ENCODE measurements at regions not wholly inside any gene's neighbourhood (a gene's known extent, or its start where the extent isn't known, plus 50 kb on each side); places are given as distances from the start of the nearest gene placed in this dataset.

DNA sequence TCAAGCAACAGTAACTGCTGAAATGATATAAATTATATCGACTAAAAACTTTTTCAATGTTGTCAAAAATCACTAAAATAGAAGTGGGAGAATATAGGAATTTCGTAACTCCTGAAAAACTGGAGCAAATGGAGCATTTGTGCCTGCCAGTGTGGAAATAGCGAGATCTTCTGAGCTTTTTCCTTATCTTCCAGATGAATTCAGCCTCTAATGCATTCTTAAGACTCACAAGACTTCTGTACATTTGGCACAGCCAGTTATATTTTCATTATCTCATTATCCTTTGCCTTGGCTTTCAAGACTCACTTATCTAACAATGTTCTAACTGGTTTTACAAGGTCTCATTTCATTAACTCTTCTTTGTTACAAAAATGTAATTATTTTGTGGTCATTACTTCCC lies 252.4 kb downstream of the GXYLT1 start:
- Histone ChIP-seq H3K27me3 (ENCODE audit: control insufficient read depth, insufficient read depth, low read length) (no peaks in the 10 kb centered on the region), H2BK5ac (ENCODE audit: low read depth, low read length, poor library complexity, severe bottlenecking) (no peak overlapping the region), H3K9ac (ENCODE audit: low read depth, low read length) (no peak overlapping the region), H3K79me1 (ENCODE audit: low read depth in 1 of 2, low read length in 2 of 2) (no peaks in the 10 kb centered on the region), H2BK15ac (ENCODE audit: low read depth, low read length) (no peak overlapping the region), H3K4me3 (ENCODE audit: insufficient read depth, low read depth, low read length) (no peak overlapping the region), H2AK5ac (ENCODE audit: low read depth, low read length) (no peak overlapping the region), H3K4me1 (ENCODE audit: control insufficient read depth, insufficient read depth, low read length) (no peaks in the 10 kb centered on the region), H3K56ac (ENCODE audit: extremely low read depth, insufficient read depth, low read length) (no peak overlapping the region), H2AK9ac (replicated peaks; ENCODE audit: low read depth, low read length, poor library complexity) (no peak overlapping the region), H2BK20ac (ENCODE audit: low read depth, low read length) (no peak overlapping the region), H3K27ac (ENCODE audit: insufficient read depth, low read length) (no peak overlapping the region), H3K9me1 (ENCODE audit: insufficient read depth, low read length) (no peaks in the 10 kb centered on the region), H2BK120ac (ENCODE audit: low read depth, low read length) (no peak overlapping the region), H4K5ac (ENCODE audit: low read depth, low read length) (no peak overlapping the region), H3K14ac (replicated peaks; ENCODE audit: low read depth, low read length) (no peak overlapping the region), H3K9me3 (ENCODE audit: control insufficient read depth, insufficient read depth, low read length) (no peaks in the 10 kb centered on the region), H3K4me2 (ENCODE audit: low read depth, low read length) (no peak overlapping the region), H3K4ac (ENCODE audit: low read depth, low read length) (no peak overlapping the region), H2AFZ (replicated peaks; ENCODE audit: low read length, poor library complexity) (no peak overlapping the region), H3K23ac (ENCODE audit: low read depth, low read length) (no peak overlapping the region), H4K91ac (ENCODE audit: insufficient read depth, low read depth, low read length) (no peak overlapping the region), H3K18ac (ENCODE audit: low read depth, low read length) (no peak overlapping the region), H4K20me1 (ENCODE audit: insufficient read depth, low read length) (no peaks in the 10 kb centered on the region), H3K36me3 (ENCODE audit: control insufficient read depth, insufficient read depth, low read length) (no peaks in the 10 kb centered on the region), H4K8ac (ENCODE audit: low read depth in 2 of 2, low read length in 2 of 2) (no peak overlapping the region)
- CTCF ChIA-PET: no interaction called here
- WGBS, 2 experiments (ENCODE audit: extremely low coverage in 2 of 2, insufficient read length in 1 of 2): no CpG with 5 or more reads among the region's 3 CpGs
- no TSS peak for BruUV-seq (replicated peaks)
- POLR2A ChIA-PET (ENCODE audit: unreplicated experiment): no interaction called here
- ATAC-seq (ENCODE audit: low read depth): no peak
- TF ChIP-seq NFE2L2 (IDR thresholded peaks at IDR 0.05; ENCODE audit: low read depth, low read length) (no peak), BHLHE40 (IDR thresholded peaks at IDR 0.05; ENCODE audit: low read depth, low read length) (no peak), CHD1 (IDR thresholded peaks at IDR 0.05; ENCODE audit: low read depth, low read length) (no peak), POLR2A (IDR thresholded peaks at IDR 0.05; ENCODE audit: low read depth, low read length) (no peak)
- dilution Hi-C loops (cut with HindIII; ENCODE audit: low sequenced_read_pairs, unreplicated experiment): no loop called here
- DNase-seq: no peak
- in situ Hi-C loops (cut with MboI; ENCODE audit: low sequenced_read_pairs): no loop called here
- intact Hi-C loops (cut with micrococcal nuclease): no loop called here

Measured in IMR-90 (cell line).